ENCODE measurements at regions not wholly inside any gene's neighbourhood (a gene's known extent, or its start where the extent isn't known, plus 50 kb on each side); places are given as distances from the start of the nearest gene placed in this dataset.

- Histone ChIP-seq H3K9ac (ENCODE audit: low read length) (no peak overlapping the region), H3K27me3 (ENCODE audit: low read length) (no peaks in the 10 kb centered on the region), H2AFZ (ENCODE audit: low read length) (no peak overlapping the region), H3K9me2 (replicated peaks; ENCODE audit: low read length) (no peaks in the 10 kb centered on the region), H3K4me1 (ENCODE audit: insufficient read depth, low read length) (no peaks in the 10 kb centered on the region), H4K20me1 (ENCODE audit: low read length) (no peaks in the 10 kb centered on the region), H3K36me3 (ENCODE audit: low read depth, low read length) (no peaks in the 10 kb centered on the region), H3K4me2 (ENCODE audit: low read length) (no peak overlapping the region), H3K9me3 (ENCODE audit: low read length) (no peaks in the 10 kb centered on the region), H3K4me3 (ENCODE audit: low read length) (no peak overlapping the region), H3K79me2 (ENCODE audit: low read length) (no peaks in the 10 kb centered on the region), H3K27ac (ENCODE audit: low read length) (no peak overlapping the region), H3F3A (ENCODE audit: low read length, unreplicated experiment) (no peaks in the 10 kb centered on the region)
- intact Hi-C loops (cut with micrococcal nuclease): no loop called here
- TF ChIP-seq EZH2 (IDR thresholded peaks at IDR 0.05; ENCODE audit: low read length, unreplicated experiment) (no peak), EZH2phosphoT487 (IDR thresholded peaks at IDR 0.05; ENCODE audit: borderline replicate concordance, low read length) (no peak)
- TF ChIP-seq, protein P1, sequence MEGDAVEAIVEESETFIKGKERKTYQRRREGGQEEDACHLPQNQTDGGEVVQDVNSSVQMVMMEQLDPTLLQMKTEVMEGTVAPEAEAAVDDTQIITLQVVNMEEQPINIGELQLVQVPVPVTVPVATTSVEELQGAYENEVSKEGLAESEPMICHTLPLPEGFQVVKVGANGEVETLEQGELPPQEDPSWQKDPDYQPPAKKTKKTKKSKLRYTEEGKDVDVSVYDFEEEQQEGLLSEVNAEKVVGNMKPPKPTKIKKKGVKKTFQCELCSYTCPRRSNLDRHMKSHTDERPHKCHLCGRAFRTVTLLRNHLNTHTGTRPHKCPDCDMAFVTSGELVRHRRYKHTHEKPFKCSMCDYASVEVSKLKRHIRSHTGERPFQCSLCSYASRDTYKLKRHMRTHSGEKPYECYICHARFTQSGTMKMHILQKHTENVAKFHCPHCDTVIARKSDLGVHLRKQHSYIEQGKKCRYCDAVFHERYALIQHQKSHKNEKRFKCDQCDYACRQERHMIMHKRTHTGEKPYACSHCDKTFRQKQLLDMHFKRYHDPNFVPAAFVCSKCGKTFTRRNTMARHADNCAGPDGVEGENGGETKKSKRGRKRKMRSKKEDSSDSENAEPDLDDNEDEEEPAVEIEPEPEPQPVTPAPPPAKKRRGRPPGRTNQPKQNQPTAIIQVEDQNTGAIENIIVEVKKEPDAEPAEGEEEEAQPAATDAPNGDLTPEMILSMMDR (conservative IDR thresholded peaks at IDR 0.05; ENCODE audit: low read depth, low read length): no peak
- POLR2A ChIA-PET (ENCODE audit: unreplicated experiment): no interaction called here
- ATAC-seq (no peak), DNase-seq (peak; percentile 6)
- CTCF ChIA-PET: no interaction called here
- no TSS peak for BruUV-seq (replicated peaks)
Observed at GRCh38 chr12:18905134-18905533, 167.2 kb downstream of the CAPZA3 start.

DNA sequence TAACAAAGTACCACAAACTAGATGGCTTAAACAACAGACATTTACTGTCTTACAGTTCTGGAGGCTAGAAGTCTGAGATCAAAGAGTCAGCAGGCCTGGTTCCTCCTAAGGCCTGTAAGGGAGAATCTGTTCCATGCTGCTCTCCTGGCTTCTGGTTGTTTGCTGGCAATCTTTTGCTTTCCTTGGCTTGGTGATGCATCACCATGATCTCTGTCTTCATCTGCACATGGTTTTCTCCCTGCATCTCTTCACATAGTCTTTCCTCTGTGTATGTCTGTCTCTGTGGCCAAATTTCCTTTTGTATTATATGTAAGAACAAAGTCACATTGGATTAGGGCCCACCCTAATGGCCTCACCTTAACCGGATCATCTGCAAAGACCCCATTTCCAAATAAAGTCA lies 168.5 kb downstream of the CAPZA3 start:
- ATAC-seq: no peak

DNA sequence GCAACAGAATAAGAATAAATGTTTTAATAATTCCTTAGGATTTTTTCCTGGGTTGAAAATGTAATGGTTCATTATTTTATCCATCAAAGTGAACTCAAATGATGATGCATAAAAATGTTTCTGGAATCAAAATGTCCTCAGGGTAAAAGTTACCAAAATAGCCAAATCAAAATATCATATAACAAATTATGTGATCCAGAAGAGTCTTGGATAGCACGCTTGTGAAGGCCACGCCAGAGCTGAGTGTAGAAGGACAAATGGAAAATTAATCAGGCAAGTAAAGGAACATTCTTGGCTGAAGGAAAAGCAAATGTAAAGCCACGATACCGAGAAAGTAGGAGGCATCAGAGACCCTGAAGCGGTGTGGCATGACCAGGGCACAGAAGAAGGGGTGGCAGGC lies 169.2 kb downstream of the CAPZA3 start:
- Histone ChIP-seq H3F3A (ENCODE audit: low read length, unreplicated experiment) (no peaks in the 10 kb centered on the region), H3K4me3 (ENCODE audit: low read length) (no peak overlapping the region), H3K9me3 (ENCODE audit: low read length) (no peaks in the 10 kb centered on the region), H3K27ac (ENCODE audit: low read length) (no peak overlapping the region), H4K20me1 (ENCODE audit: low read length) (no peaks in the 10 kb centered on the region), H3K9ac (ENCODE audit: low read length) (no peak overlapping the region), H3K4me1 (ENCODE audit: insufficient read depth, low read length) (no peaks in the 10 kb centered on the region), H3K79me2 (ENCODE audit: low read length) (no peaks in the 10 kb centered on the region), H3K4me2 (ENCODE audit: low read length) (no peak overlapping the region), H3K9me2 (replicated peaks; ENCODE audit: low read length) (no peaks in the 10 kb centered on the region), H3K27me3 (ENCODE audit: low read length) (no peaks in the 10 kb centered on the region), H2AFZ (ENCODE audit: low read length) (no peak overlapping the region), H3K36me3 (ENCODE audit: low read depth, low read length) (no peaks in the 10 kb centered on the region)
- ChIA-PET CTCF (no interaction called here), POLR2A (ENCODE audit: unreplicated experiment) (no interaction called here)
- no TSS peak for BruUV-seq (replicated peaks)
- TF ChIP-seq, protein P1 (conservative IDR thresholded peaks at IDR 0.05; ENCODE audit: low read depth, low read length): no peak
- TF ChIP-seq EZH2 (IDR thresholded peaks at IDR 0.05; ENCODE audit: low read length, unreplicated experiment) (no peak), EZH2phosphoT487 (IDR thresholded peaks at IDR 0.05; ENCODE audit: borderline replicate concordance, low read length) (no peak)
- intact Hi-C loops (cut with micrococcal nuclease): no loop called here
- DNase-seq: no peak
- ATAC-seq: no peak

More for the DNA sequence above, 168.5 kb downstream of the CAPZA3 start:
- Histone ChIP-seq H3K9ac (ENCODE audit: low read length) (no peak overlapping the region), H3K9me2 (replicated peaks; ENCODE audit: low read length) (no peaks in the 10 kb centered on the region), H2AFZ (ENCODE audit: low read length) (no peak overlapping the region), H3K4me3 (ENCODE audit: low read length) (no peak overlapping the region), H4K20me1 (ENCODE audit: low read length) (no peaks in the 10 kb centered on the region), H3K27ac (ENCODE audit: low read length) (no peak overlapping the region), H3K9me3 (ENCODE audit: low read length) (no peaks in the 10 kb centered on the region), H3F3A (ENCODE audit: low read length, unreplicated experiment) (no peaks in the 10 kb centered on the region), H3K36me3 (ENCODE audit: low read depth, low read length) (no peaks in the 10 kb centered on the region), H3K4me1 (ENCODE audit: insufficient read depth, low read length) (no peaks in the 10 kb centered on the region), H3K27me3 (ENCODE audit: low read length) (no peaks in the 10 kb centered on the region), H3K79me2 (ENCODE audit: low read length) (no peaks in the 10 kb centered on the region), H3K4me2 (ENCODE audit: low read length) (no peak overlapping the region)
- BruUV-seq (replicated peaks): no TSS peak
- no peak for DNase-seq
- intact Hi-C loops (cut with micrococcal nuclease): no loop called here
- CTCF ChIA-PET: no interaction called here
- POLR2A ChIA-PET (ENCODE audit: unreplicated experiment): no interaction called here
- no peak for TF ChIP-seq EZH2 (IDR thresholded peaks at IDR 0.05; ENCODE audit: low read length, unreplicated experiment)

All from PC-3 (cell line).